Breast epithelium (tissue), 3 donors: ENCODE measurements at regions not wholly inside any gene's neighbourhood (a gene's known extent, or its start where the extent isn't known, plus 50 kb on each side); places are given as distances from the start of the nearest gene placed in this dataset.

Experiments
- POLR2A ChIP-seq: fragments of 450-650 bp; IDR thresholded peaks from one replicate; pipeline ENCODE4 v1.6.1; 2016; ENCODE audit warnings: antibody characterized with exemption, mild to moderate bottlenecking, moderate library complexity
- POLR2AphosphoS5 ChIP-seq, 3 donors: sonication (generic); formaldehyde crosslinking; IDR thresholded peaks; one replicate each; pipeline ENCODE4 v1.6.1; 2017; ENCODE audit warnings: antibody characterized with exemption in 3 of 3
- TF ChIP-seq, protein P1 (sequence below), 3 donors: fragments of 450-650 bp; IDR thresholded peaks; one replicate each; pipeline ENCODE4 v1.5.1; 2016 to 2017; ENCODE audit warnings: antibody characterized with exemption in 3 of 3, mild to moderate bottlenecking in 3 of 3, moderate library complexity in 3 of 3

DNA sequence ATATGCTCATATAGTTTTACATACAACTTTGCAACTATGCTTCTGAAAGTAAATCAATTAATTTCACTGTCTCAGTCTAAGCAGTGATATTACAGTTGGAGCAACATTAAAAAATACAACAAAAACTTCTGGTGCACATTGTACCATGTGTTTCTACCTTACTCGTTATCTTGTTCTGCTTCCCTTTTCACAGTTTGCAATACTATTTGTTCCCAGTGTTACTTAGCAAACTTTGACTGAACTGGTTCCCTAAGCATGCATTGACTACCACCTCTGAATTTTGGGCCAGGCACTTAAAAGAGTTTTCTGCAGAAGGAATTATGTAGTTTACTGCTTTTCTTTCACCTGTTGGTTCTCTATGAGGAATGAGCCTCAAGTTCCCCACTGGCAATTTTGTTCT lies 152.7 kb downstream of the SEC61B start:
- no peak for TF ChIP-seq POLR2A
- TF ChIP-seq POLR2AphosphoS5 (IDR thresholded peaks at IDR 0.05), result no peak
- TF ChIP-seq, protein P1, sequence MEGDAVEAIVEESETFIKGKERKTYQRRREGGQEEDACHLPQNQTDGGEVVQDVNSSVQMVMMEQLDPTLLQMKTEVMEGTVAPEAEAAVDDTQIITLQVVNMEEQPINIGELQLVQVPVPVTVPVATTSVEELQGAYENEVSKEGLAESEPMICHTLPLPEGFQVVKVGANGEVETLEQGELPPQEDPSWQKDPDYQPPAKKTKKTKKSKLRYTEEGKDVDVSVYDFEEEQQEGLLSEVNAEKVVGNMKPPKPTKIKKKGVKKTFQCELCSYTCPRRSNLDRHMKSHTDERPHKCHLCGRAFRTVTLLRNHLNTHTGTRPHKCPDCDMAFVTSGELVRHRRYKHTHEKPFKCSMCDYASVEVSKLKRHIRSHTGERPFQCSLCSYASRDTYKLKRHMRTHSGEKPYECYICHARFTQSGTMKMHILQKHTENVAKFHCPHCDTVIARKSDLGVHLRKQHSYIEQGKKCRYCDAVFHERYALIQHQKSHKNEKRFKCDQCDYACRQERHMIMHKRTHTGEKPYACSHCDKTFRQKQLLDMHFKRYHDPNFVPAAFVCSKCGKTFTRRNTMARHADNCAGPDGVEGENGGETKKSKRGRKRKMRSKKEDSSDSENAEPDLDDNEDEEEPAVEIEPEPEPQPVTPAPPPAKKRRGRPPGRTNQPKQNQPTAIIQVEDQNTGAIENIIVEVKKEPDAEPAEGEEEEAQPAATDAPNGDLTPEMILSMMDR (IDR thresholded peaks at IDR 0.05), result no peak
